ENCODE measurements at regions not wholly inside any gene's neighbourhood (a gene's known extent, or its start where the extent isn't known, plus 50 kb on each side); places are given as distances from the start of the nearest gene placed in this dataset.
A peak's percentile ranks its signal among the peaks of the same experiment; 100 is the strongest.

- peaks cover 0 to 2% (median 0%) of the 10 kb centered on the region in 12 donors for H3K9me3 ChIP-seq
- TF ChIP-seq POLR2A (IDR thresholded peaks at IDR 0.05) = no peak
- TF ChIP-seq, protein P1, sequence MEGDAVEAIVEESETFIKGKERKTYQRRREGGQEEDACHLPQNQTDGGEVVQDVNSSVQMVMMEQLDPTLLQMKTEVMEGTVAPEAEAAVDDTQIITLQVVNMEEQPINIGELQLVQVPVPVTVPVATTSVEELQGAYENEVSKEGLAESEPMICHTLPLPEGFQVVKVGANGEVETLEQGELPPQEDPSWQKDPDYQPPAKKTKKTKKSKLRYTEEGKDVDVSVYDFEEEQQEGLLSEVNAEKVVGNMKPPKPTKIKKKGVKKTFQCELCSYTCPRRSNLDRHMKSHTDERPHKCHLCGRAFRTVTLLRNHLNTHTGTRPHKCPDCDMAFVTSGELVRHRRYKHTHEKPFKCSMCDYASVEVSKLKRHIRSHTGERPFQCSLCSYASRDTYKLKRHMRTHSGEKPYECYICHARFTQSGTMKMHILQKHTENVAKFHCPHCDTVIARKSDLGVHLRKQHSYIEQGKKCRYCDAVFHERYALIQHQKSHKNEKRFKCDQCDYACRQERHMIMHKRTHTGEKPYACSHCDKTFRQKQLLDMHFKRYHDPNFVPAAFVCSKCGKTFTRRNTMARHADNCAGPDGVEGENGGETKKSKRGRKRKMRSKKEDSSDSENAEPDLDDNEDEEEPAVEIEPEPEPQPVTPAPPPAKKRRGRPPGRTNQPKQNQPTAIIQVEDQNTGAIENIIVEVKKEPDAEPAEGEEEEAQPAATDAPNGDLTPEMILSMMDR (IDR thresholded peaks at IDR 0.05) = peak; percentile 83 to 95 (median 88)
- H3K27me3 ChIP-seq = peaks cover 0 to 3% (median 0%) of the 10 kb centered on the region in 9 donors
- peak; percentile 55 to 93 (median 82) for ATAC-seq
- peak overlapping the region in 6 of 12 donors; percentile 18 to 32 (median 25) for H3K4me3 ChIP-seq
- H3K4me1 ChIP-seq = peaks cover 0 to 4% (median 0%) of the 10 kb centered on the region in 12 donors
- H3K36me3 ChIP-seq = no peaks in the 10 kb centered on the region
- no peak overlapping the region for H3K27ac ChIP-seq
- intact Hi-C loops (cut with DNase I) = loop anchor here in 6 of 10 donors (5.0 to 10.0 kb wide), 4 partner anchors 622 to 1640 kb away; no protein-coding TSS in a partner anchor
- DNase-seq = peak; percentile 65 to 87 (median 70)
- WGBS, 4 donors = 27 to 35% (median 32%) methylated on average over 17 of the region's 17 CpGs
These were observed 358.4 kb downstream of the THBS2 start for GRCh38 chr6:168895102-168895812.

GRCh38 chr6:168892031-168892430 is 361.6 kb downstream of the THBS2 start:
- ATAC-seq (no peak), DNase-seq (no peak)
- Histone ChIP-seq H3K4me1 (peaks cover 0 to 4% (median 0%) of the 10 kb centered on the region in 12 donors), H3K36me3 (no peaks in the 10 kb centered on the region), H3K9me3 (peaks cover 0 to 2% (median 0%) of the 10 kb centered on the region in 12 donors), H3K27ac (no peak overlapping the region), H3K27me3 (peaks cover 0 to 3% (median 0%) of the 10 kb centered on the region in 9 donors), H3K4me3 (no peak overlapping the region)
- TF ChIP-seq, protein P1 (IDR thresholded peaks at IDR 0.05) = no peak
- no peak for TF ChIP-seq POLR2A (IDR thresholded peaks at IDR 0.05)
- intact Hi-C loops (cut with DNase I) = loop anchor here in 2 of 10 donors (10.0 kb wide), 2 partner anchors 633 to 1643 kb away; no protein-coding TSS in a partner anchor
- 86 to 100% (median 90%) methylated on average over 1 to 5 of the region's 5 CpGs for WGBS, 4 donors

DNA sequence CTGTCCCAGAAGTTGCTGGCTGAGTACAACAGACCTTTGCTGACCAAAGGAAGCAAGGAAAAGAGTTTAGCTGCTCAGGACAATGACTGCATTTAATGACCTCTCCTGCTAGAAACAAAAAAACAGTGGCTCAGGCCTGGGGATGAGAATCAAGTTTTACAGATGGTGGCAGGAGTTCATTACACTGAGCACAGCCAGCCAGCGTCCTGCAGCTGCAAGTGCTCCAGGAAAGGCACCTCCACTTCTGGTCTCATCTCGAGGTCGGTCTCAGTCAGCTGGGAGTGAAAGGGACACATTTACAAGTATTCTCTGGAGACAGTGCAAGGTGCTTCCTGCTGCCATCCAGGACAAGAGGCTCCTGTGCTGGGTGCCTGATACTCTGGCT is 362.7 kb downstream of the THBS2 start:
- intact Hi-C loops (cut with DNase I) = loop anchor here in 2 of 10 donors (10.0 kb wide), 2 partner anchors 634 to 1644 kb away; no protein-coding TSS in a partner anchor
- TF ChIP-seq, protein P1 (IDR thresholded peaks at IDR 0.05) = no peak
- TF ChIP-seq POLR2A (IDR thresholded peaks at IDR 0.05) = no peak
- peak in 1 of 4 donors; percentile 18 for ATAC-seq

GRCh38 chr6:168890306-168890980 is 363.2 kb downstream of the THBS2 start:
- intact Hi-C loops (cut with DNase I) = loop anchor here in 2 of 10 donors (10.0 kb wide), 2 partner anchors 634 to 1644 kb away; no protein-coding TSS in a partner anchor
- no peaks in the 10 kb centered on the region for H3K9me3 ChIP-seq
- no peak overlapping the region for H3K27ac ChIP-seq
- H3K4me1 ChIP-seq = peaks cover 0 to 4% (median 0%) of the 10 kb centered on the region in 12 donors
- DNase-seq (no peak), ATAC-seq (no peak)
- H3K27me3 ChIP-seq = peaks cover 0 to 3% (median 0%) of the 10 kb centered on the region in 9 donors
- 69 to 81% (median 78%) methylated on average over 21 to 26 of the region's 26 CpGs for WGBS, 4 donors
- TF ChIP-seq, protein P1 (IDR thresholded peaks at IDR 0.05) = no peak
- TF ChIP-seq POLR2A (IDR thresholded peaks at IDR 0.05) = no peak
- no peak overlapping the region for H3K4me3 ChIP-seq
- H3K36me3 ChIP-seq = no peaks in the 10 kb centered on the region

More for the DNA sequence above, 362.7 kb downstream of the THBS2 start:
- no peak for DNase-seq
- Histone ChIP-seq H3K4me3 (no peak overlapping the region), H3K27ac (no peak overlapping the region), H3K4me1 (peaks cover 0 to 4% (median 0%) of the 10 kb centered on the region in 12 donors), H3K36me3 (no peaks in the 10 kb centered on the region), H3K27me3 (peaks cover 0 to 3% (median 0%) of the 10 kb centered on the region in 9 donors), H3K9me3 (no peaks in the 10 kb centered on the region)
- 26 to 64% (median 59%) methylated on average over 3 of the region's 3 CpGs for WGBS, 4 donors

All from heart left ventricle (tissue), 16 donors.